GM12892 (cell line): ENCODE measurements at regions not wholly inside any gene's neighbourhood (a gene's known extent, or its start where the extent isn't known, plus 50 kb on each side); places are given as distances from the start of the nearest gene placed in this dataset.

ENCODE experiments used
- POLR2A ChIP-seq: IDR thresholded peaks from 2 replicates; pipeline ENCODE4 v1.6.1; 2011; ENCODE audit warnings: low read depth, low read length, control low read depth
- POLR2AphosphoS5 ChIP-seq: IDR thresholded peaks from 2 replicates; pipeline ENCODE4 v1.6.1; 2011; ENCODE audit warnings: low read depth, low read length, control low read depth

DNA sequence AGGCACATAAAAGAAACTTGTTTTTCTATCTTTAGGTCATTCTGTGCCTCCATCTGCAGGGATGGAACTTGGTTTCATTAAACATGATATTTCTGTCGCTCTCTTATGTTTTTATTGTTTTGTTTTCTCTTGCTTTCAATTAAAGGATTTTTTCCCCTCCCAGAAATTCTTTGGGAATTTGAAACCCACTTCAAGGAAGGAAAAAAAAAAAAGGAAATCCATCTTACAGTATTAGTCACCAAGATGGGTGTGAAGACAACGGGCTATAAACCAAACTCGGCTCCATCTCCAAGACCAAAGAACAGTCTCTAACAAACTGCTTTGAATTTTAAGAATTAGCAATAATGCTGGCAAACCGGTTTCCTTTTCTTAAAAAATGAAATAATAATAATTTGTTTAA lies 244.1 kb downstream of the BCL11A start:
- no peak for TF ChIP-seq POLR2A
- TF ChIP-seq POLR2AphosphoS5, result no peak
